SU-DHL-6 (cell line): ENCODE measurements at regions not wholly inside any gene's neighbourhood (a gene's known extent, or its start where the extent isn't known, plus 50 kb on each side); places are given as distances from the start of the nearest gene placed in this dataset.

ENCODE experiments used
- H2AFZ ChIP-seq: fragments of 200-600 bp; sonication (generic); 2 replicates; pipeline ENCODE4 v1.6.1; 2014; ENCODE audit warnings: low read depth, mild to moderate bottlenecking, moderate library complexity, mixed read lengths, antibody characterized with exemption, low read length; ENCODE audit not compliant: severe bottlenecking
- H3F3A ChIP-seq: fragments of 200-600 bp; shearing (Covaris generic); 2 replicates; pipeline ENCODE4 v1.6.0; 2016; ENCODE audit warnings: antibody characterized with exemption, mild to moderate bottlenecking; ENCODE audit not compliant: insufficient read depth
- H3K27ac ChIP-seq: fragments of 200-600 bp; sonication (generic); 2 replicates; pipeline ENCODE4 v1.5.1; 2016; ENCODE audit warnings: low read depth, mild to moderate bottlenecking, low read length, moderate library complexity, mixed read lengths
- H3K27me3 ChIP-seq: fragments of 200-600 bp; sonication (generic), shearing (Covaris generic); 2 replicates; pipeline ENCODE4 v1.6.0; 2014; ENCODE audit warnings: mild to moderate bottlenecking, low read length
- H3K36me3 ChIP-seq: fragments of 200-600 bp; sonication (generic); 2 replicates; pipeline ENCODE4 v1.6.1; 2014; ENCODE audit warnings: mild to moderate bottlenecking, low read length, mixed read lengths
- H3K4me2 ChIP-seq: fragments of 300-600, 200-600 bp; shearing (Covaris generic), sonication (generic); 2 replicates; pipeline ENCODE4 v1.6.0; 2014; ENCODE audit warnings: low read length, low read depth, mild to moderate bottlenecking; ENCODE audit not compliant: poor library complexity, severe bottlenecking
- H3K4me3 ChIP-seq: fragments of 200-600 bp; sonication (generic); 2 replicates; pipeline ENCODE4 v1.5.1; 2014; ENCODE audit warnings: antibody characterized with exemption, low read length, mild to moderate bottlenecking, mixed read lengths; ENCODE audit not compliant: insufficient read depth, poor library complexity, severe bottlenecking
- H3K79me2 ChIP-seq: fragments of 200-600 bp; sonication (generic); 2 replicates; pipeline ENCODE4 v1.6.1; 2014; ENCODE audit warnings: mild to moderate bottlenecking, low read length, moderate library complexity; ENCODE audit not compliant: insufficient read depth
- H3K9ac ChIP-seq: fragments of 200-600 bp; sonication (generic); 2 replicates; pipeline ENCODE4 v1.7.0; 2014; ENCODE audit warnings: mild to moderate bottlenecking, low read length
- H3K9me2 ChIP-seq: fragments of 200-600 bp; sonication (generic); replicated peaks from 2 replicates; pipeline ENCODE4 v1.6.1; 2014; ENCODE audit warnings: low read length; ENCODE audit not compliant: insufficient read depth
- H3K9me3 ChIP-seq: fragments of 200-600 bp; sonication (generic); 2 replicates; pipeline ENCODE4 v1.6.1; 2014; ENCODE audit warnings: low read length, mixed read lengths; ENCODE audit not compliant: insufficient read depth
- H4K20me1 ChIP-seq: fragments of 200-600 bp; sonication (generic); 2 replicates; pipeline ENCODE4 v1.6.1; 2014; ENCODE audit warnings: low read depth, mild to moderate bottlenecking, antibody characterized with exemption, low read length, moderate library complexity, mixed read lengths
- EZH2phosphoT487 ChIP-seq: fragments of 200-600 bp; sonication (generic), shearing (Covaris generic); conservative IDR thresholded peaks from 2 replicates; pipeline ENCODE4 v1.6.1; 2018; ENCODE audit warnings: mild to moderate bottlenecking, antibody characterized with exemption, low read length, moderate library complexity, mixed read lengths
- TF ChIP-seq, protein P1 (sequence below): fragments of 200-600 bp; sonication (generic); IDR thresholded peaks from one replicate; pipeline ENCODE4 v1.5.1; 2017; ENCODE audit warnings: antibody characterized with exemption, mild to moderate bottlenecking, low read length, moderate library complexity; ENCODE audit not compliant: insufficient read depth, poor library complexity, severe bottlenecking

DNA sequence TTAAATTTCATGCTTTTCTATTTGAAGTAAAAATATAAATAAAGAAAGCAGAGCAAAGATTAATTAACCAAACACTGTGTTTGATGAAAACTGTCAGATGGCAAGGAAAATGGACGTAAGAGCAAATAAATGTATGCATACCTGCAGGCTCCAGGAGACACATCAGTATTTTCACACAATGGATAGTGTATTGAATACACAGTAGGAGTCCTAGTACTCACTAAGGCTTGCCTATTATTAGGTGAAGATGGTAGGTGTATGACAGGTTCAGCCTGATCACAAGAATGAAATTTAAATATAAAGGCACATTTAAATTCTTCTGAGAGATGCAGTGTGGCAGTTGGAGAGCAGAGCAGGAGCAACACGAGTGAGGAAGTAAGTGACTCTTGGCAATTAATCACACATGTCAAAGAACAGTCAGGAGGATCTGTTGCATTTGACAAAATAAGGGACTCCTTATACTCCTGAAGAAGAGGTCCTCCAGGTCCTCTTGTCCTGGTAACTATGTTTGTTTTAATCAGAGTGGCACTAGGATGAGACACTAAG, 106.0 kb upstream of the NDST4 start:
- Histone ChIP-seq H3F3A (no peaks in the 10 kb centered on the region), H4K20me1 (no peaks in the 10 kb centered on the region), H3K9me2 (no peaks in the 10 kb centered on the region), H3K4me3 (no peak overlapping the region), H2AFZ (no peak overlapping the region), H3K9me3 (no peaks in the 10 kb centered on the region), H3K9ac (no peak overlapping the region), H3K27ac (no peak overlapping the region), H3K27me3 (no peaks in the 10 kb centered on the region), H3K4me2 (no peak overlapping the region), H3K36me3 (no peaks in the 10 kb centered on the region), H3K79me2 (no peaks in the 10 kb centered on the region)
- TF ChIP-seq, protein P1, sequence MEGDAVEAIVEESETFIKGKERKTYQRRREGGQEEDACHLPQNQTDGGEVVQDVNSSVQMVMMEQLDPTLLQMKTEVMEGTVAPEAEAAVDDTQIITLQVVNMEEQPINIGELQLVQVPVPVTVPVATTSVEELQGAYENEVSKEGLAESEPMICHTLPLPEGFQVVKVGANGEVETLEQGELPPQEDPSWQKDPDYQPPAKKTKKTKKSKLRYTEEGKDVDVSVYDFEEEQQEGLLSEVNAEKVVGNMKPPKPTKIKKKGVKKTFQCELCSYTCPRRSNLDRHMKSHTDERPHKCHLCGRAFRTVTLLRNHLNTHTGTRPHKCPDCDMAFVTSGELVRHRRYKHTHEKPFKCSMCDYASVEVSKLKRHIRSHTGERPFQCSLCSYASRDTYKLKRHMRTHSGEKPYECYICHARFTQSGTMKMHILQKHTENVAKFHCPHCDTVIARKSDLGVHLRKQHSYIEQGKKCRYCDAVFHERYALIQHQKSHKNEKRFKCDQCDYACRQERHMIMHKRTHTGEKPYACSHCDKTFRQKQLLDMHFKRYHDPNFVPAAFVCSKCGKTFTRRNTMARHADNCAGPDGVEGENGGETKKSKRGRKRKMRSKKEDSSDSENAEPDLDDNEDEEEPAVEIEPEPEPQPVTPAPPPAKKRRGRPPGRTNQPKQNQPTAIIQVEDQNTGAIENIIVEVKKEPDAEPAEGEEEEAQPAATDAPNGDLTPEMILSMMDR: no peak
- TF ChIP-seq EZH2phosphoT487: no peak

DNA sequence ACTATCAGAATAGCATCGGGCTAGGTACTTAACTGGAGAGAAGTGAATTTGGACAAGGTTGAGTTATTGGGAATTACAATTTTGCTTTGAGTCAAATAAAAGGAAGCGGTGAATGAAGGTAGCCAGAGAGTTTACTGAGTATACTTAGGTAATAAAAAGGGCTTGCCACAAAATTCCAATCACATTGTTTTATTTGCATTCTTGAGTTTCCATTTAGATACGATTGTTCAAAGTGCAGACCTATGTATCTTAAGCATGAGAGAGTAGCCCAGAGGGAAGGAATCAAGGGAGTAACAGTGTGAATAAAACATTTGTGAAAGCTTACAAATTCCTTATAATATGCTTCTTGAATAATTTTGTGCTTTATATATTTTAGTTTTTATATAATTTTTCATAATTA, 102.5 kb upstream of the NDST4 start:
- Histone ChIP-seq H3K27ac (no peak overlapping the region), H2AFZ (no peak overlapping the region), H3K9ac (no peak overlapping the region), H4K20me1 (no peaks in the 10 kb centered on the region), H3K79me2 (no peaks in the 10 kb centered on the region), H3K27me3 (no peaks in the 10 kb centered on the region), H3K36me3 (no peaks in the 10 kb centered on the region), H3K4me3 (no peak overlapping the region), H3K9me3 (no peaks in the 10 kb centered on the region), H3F3A (no peaks in the 10 kb centered on the region), H3K9me2 (no peaks in the 10 kb centered on the region), H3K4me2 (no peak overlapping the region)
- no peak for TF ChIP-seq EZH2phosphoT487
- TF ChIP-seq, protein P1: no peak

DNA sequence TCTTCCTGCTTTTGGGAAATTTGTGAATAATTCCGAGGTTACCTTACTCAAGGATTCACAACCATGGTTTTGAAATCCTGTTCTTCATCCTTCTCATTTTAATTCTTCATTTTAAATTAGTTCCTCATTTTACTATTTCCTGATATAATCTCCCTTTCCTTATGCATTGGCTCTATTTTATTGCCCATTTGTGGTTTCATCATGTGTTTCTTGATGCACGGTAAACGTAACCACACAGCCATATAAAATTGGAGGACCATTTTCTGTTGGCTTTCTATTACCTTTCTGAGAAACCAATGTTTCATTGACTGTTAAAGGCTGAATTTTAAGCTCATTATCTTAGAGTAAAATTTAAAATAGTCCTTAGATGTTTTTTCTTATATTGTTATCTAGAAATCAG, 100.3 kb upstream of the NDST4 start:
- H3K36me3 ChIP-seq: no peaks in the 10 kb centered on the region
- no peaks in the 10 kb centered on the region for H3K27me3 ChIP-seq
- no peaks in the 10 kb centered on the region for H3K9me3 ChIP-seq
- TF ChIP-seq, protein P1: no peak
- TF ChIP-seq EZH2phosphoT487: no peak
- no peak overlapping the region for H3K4me2 ChIP-seq
- no peaks in the 10 kb centered on the region for H3K79me2 ChIP-seq
- no peak overlapping the region for H3K9ac ChIP-seq
- no peak overlapping the region for H2AFZ ChIP-seq
- no peaks in the 10 kb centered on the region for H3F3A ChIP-seq
- no peak overlapping the region for H3K4me3 ChIP-seq
- no peaks in the 10 kb centered on the region for H4K20me1 ChIP-seq
- no peaks in the 10 kb centered on the region for H3K9me2 ChIP-seq
- no peak overlapping the region for H3K27ac ChIP-seq
